Skeletal muscle tissue (tissue), 3 donors: ENCODE measurements at regions not wholly inside any gene's neighbourhood (a gene's known extent, or its start where the extent isn't known, plus 50 kb on each side); places are given as distances from the start of the nearest gene placed in this dataset.

ENCODE experiments used
- H3K27ac ChIP-seq: one replicate; pipeline ENCODE4 v1.7.0; 2013; ENCODE audit warnings: mild to moderate bottlenecking, low read depth, low read length, inconsistent platforms
- H3K27me3 ChIP-seq, 3 donors: one replicate each; pipeline ENCODE4 v1.7.0; 2013; ENCODE audit warnings: low read length in 3 of 3; ENCODE audit not compliant: control insufficient read depth in 3 of 3, insufficient read depth in 3 of 3
- H3K36me3 ChIP-seq, 3 donors: one replicate each; pipeline ENCODE4 v1.7.0; 2013; ENCODE audit warnings: low read length in 3 of 3; ENCODE audit not compliant: control insufficient read depth in 3 of 3, insufficient read depth in 3 of 3
- H3K4me1 ChIP-seq, 3 donors: one replicate each; pipeline ENCODE4 v1.7.0; 2013; ENCODE audit warnings: low read length in 3 of 3, mild to moderate bottlenecking in 3 of 3; ENCODE audit not compliant: control insufficient read depth in 3 of 3, insufficient read depth in 3 of 3
- H3K4me3 ChIP-seq, 3 donors: one replicate each; pipeline ENCODE4 v1.7.0; 2013; ENCODE audit warnings: low read length in 3 of 3
- H3K9ac ChIP-seq, 3 donors: one replicate each; pipeline ENCODE4 v1.7.0; 2013; ENCODE audit warnings: low read length in 3 of 3, mild to moderate bottlenecking in 3 of 3, moderate library complexity in 2 of 3, low read depth in 1 of 3
- H3K9me3 ChIP-seq, 3 donors: one replicate each; pipeline ENCODE4 v1.7.0; 2013; ENCODE audit warnings: low read length in 3 of 3; ENCODE audit not compliant: control insufficient read depth in 3 of 3
- donor health status: Osteomylitis.

DNA sequence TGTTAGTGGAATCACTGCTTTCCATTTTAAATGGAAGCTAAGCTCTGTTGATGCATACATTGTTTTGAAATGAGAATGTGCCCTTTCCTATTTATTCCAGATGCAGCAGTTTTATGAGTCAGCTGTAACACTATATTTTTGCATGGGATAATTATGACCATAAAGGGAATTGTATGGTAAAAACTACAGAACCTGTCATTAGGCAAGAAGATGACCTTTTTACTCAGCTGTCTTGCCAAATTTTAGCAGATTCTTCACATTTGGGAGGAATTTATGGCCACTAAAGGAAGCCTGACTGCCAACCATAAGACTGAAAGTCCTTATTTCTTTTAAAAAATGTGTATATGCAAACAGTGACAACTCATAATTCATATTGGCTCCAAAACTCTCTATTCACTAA is 356.3 kb upstream of the PRMT6 start:
- H3K4me1 ChIP-seq, result no peaks in the 10 kb centered on the region
- H3K4me3 ChIP-seq, result no peak overlapping the region

DNA sequence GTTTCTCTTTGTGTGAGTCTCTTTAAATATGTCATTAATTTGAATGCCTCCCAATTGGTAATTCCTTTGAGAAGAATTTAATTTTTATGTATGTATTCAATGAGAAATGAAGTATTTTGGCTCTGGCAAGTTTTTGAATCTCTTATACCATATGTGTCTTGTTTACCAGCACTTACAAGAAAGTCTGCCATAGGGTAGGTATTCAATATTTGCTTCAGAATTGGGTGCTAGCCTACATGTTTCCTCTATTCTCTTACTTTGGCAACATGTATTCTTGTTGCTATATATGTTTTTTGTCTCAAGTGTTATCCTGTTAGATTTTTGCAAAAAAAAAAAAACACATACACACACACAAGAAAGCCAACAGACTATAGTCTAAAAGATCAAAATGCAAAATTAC is 350.5 kb upstream of the PRMT6 start:
- H3K4me1 ChIP-seq, result no peaks in the 10 kb centered on the region
- no peaks in the 10 kb centered on the region for H3K36me3 ChIP-seq
- H3K9ac ChIP-seq, result no peak overlapping the region
- H3K4me3 ChIP-seq, result no peak overlapping the region
- no peak overlapping the region for H3K27ac ChIP-seq
- no peaks in the 10 kb centered on the region for H3K9me3 ChIP-seq
- no peaks in the 10 kb centered on the region for H3K27me3 ChIP-seq

More for the DNA sequence above, 356.3 kb upstream of the PRMT6 start:
- no peaks in the 10 kb centered on the region for H3K27me3 ChIP-seq
- H3K36me3 ChIP-seq, result no peaks in the 10 kb centered on the region
- no peak overlapping the region for H3K27ac ChIP-seq
- no peak overlapping the region for H3K9ac ChIP-seq
- no peaks in the 10 kb centered on the region for H3K9me3 ChIP-seq

DNA sequence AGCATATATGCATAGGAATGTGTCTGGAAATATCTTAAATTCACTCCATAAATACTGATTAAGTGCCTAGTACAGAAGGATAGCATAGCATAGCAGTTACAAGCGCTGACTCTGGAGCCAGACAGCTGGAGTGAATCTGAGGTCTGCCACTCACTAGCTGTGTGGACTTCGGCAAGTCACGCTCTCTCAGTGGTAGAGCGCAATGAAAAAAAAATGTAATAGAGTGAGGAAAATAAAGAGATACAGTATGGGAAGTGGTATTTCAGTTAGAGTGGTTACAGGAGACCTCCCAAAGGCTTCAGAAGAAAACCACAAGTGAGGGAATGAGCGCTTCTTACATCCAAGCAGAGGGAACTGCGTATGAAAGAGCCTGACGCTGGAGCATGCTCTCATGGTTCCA is 338.9 kb upstream of the PRMT6 start:
- Histone ChIP-seq H3K4me3 (no peak overlapping the region), H3K9me3 (no peaks in the 10 kb centered on the region), H3K27ac (no peak overlapping the region), H3K4me1 (no peaks in the 10 kb centered on the region), H3K36me3 (no peaks in the 10 kb centered on the region), H3K9ac (no peak overlapping the region), H3K27me3 (no peaks in the 10 kb centered on the region)

DNA sequence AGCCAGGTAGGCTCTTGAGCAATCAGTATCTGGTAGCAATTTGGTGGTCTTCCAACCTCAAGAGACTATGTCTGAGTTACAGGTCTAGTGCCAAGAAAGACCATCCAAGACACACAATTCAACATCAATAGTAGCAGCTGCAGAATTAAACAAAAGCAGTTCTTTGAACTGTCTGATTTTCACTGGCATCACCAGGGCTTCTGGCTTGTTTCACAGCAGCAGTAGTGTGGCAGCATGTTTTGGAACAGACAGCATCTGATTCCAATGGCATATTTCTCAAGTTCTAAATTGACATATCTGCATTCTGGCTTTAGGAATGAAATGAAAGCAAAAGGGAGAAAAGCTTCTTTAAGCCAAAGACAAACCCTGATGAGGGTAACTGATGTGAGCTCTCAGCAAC is 334.7 kb upstream of the PRMT6 start:
- no peaks in the 10 kb centered on the region for H3K4me1 ChIP-seq
- no peaks in the 10 kb centered on the region for H3K27me3 ChIP-seq
- H3K27ac ChIP-seq, result no peak overlapping the region
- H3K4me3 ChIP-seq, result no peak overlapping the region
- H3K9me3 ChIP-seq, result peaks cover 0 to 3% (median 0%) of the 10 kb centered on the region in 3 donors
- H3K36me3 ChIP-seq, result no peaks in the 10 kb centered on the region
- H3K9ac ChIP-seq, result no peak overlapping the region

DNA sequence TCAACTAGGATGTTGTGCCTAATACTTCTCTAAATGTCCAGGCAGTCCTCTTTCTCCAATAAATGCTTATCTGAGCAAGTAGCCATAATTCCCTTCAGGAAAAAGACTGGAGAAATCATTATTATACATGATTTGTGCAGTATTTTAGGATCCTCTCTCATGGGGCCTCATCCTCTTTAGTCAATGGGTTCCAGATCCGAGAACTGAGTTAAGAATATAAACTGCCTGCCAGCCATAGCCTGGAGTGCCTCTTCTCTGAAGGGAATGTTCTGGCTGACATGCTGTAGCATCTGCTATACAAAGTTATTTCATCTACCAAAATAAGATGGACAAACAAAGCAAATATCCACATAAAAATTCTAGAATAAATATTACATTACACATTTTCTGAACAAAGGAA is 334.0 kb upstream of the PRMT6 start:
- Histone ChIP-seq H3K36me3 (no peaks in the 10 kb centered on the region), H3K27ac (no peak overlapping the region), H3K9ac (no peak overlapping the region), H3K4me1 (no peaks in the 10 kb centered on the region), H3K4me3 (no peak overlapping the region), H3K9me3 (peaks cover 0 to 3% (median 0%) of the 10 kb centered on the region in 3 donors), H3K27me3 (no peaks in the 10 kb centered on the region)

DNA sequence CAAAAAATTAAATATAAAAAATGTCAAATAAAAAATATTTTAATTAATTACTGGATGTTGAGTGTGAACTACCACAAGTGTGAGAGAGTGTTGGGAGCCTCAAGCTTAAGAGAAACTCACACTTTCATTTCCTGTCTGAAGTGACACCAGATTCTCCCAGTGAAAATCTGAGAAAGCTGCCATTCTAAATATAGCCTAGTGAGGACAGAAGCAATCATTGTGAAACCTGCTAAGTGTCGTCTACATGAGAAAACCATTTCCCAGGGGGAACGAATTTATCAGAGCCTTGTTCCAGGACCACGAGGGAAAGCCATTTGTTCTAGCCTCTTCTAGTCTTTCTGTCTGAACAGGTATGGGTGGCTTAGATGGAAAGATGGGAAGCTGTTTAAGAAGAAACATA is 329.3 kb upstream of the PRMT6 start:
- Histone ChIP-seq H3K4me3 (no peak overlapping the region), H3K4me1 (no peaks in the 10 kb centered on the region), H3K27me3 (no peaks in the 10 kb centered on the region), H3K9me3 (peaks cover 0 to 3% (median 0%) of the 10 kb centered on the region in 3 donors), H3K9ac (no peak overlapping the region), H3K36me3 (no peaks in the 10 kb centered on the region), H3K27ac (no peak overlapping the region)

DNA sequence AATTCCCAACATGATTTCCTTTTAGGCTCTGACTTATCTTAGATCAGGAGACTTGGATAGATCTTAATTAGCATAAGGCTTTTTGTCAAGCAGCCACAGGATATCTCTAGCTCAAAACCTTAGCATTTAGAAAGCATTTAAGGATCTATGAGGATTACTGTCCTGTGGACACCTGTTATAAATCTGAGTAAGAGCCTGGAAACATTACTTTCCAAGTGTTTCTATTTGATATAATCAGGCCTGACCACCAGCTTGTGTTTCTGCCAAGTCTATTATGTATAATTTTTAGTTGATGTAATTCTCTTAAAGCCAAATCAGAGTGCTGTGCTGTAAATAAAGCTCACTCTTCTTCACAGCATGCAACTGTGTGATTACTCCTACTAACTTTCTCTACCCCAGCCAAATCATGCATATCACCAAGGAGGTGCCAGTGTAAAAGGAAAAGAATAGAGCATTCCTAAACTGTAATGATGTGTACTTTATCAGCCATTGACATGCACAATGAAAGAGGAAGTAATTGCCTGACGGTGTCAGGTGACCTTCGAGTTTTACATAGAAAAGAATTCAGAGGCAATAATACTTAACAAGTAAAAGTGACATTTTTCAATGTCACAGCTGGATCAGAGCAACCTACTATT is 309.9 kb upstream of the PRMT6 start:
- Histone ChIP-seq H3K4me1 (no peaks in the 10 kb centered on the region), H3K9me3 (no peaks in the 10 kb centered on the region), H3K36me3 (no peaks in the 10 kb centered on the region), H3K4me3 (no peak overlapping the region), H3K9ac (no peak overlapping the region), H3K27me3 (no peaks in the 10 kb centered on the region), H3K27ac (no peak overlapping the region)

DNA sequence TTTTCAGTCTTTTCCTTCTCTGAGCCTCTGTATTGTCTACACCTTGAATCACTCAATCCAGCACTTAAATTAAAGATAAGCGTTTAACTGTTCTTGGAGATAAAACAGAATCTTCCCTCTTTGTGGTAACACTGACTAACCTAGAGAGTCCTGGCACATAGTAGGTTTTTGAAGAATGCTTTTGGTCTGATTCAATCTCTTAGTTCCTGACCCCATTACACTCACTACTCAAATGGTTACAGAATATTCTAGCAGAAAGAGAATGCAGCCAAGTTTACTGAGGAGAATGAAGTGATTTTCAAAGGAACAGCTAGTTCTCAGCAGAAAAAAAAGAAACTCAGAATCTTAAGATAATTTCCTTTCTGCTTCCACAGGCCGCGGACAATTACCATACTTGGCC is 309.2 kb upstream of the PRMT6 start:
- H3K9me3 ChIP-seq, result no peaks in the 10 kb centered on the region
- H3K4me1 ChIP-seq, result no peaks in the 10 kb centered on the region
- no peak overlapping the region for H3K27ac ChIP-seq
- H3K27me3 ChIP-seq, result no peaks in the 10 kb centered on the region
- no peak overlapping the region for H3K4me3 ChIP-seq
- H3K9ac ChIP-seq, result no peak overlapping the region
- H3K36me3 ChIP-seq, result no peaks in the 10 kb centered on the region

DNA sequence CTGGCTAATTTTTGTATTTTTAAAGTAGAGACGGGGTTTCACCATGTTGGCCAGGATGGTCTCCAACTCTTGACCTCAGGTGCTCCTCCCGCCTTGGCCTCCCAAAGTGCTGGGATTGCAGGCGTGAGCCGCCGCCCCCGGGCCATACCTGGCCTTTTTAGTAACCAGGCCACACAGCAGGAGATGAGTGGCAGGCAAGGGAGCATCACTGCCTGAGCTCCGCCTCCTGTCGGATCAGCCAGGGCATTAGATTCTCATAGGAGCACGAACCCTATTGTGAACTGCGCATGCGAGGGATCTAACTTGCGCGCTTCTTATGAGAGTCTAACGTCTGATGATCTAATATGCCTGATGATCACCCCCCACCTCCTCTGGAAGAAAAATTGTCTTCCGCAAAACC is 308.7 kb upstream of the PRMT6 start:
- Histone ChIP-seq H3K27ac (no peak overlapping the region), H3K4me1 (no peaks in the 10 kb centered on the region), H3K9ac (no peak overlapping the region), H3K36me3 (no peaks in the 10 kb centered on the region), H3K27me3 (no peaks in the 10 kb centered on the region), H3K4me3 (no peak overlapping the region), H3K9me3 (no peaks in the 10 kb centered on the region)

DNA sequence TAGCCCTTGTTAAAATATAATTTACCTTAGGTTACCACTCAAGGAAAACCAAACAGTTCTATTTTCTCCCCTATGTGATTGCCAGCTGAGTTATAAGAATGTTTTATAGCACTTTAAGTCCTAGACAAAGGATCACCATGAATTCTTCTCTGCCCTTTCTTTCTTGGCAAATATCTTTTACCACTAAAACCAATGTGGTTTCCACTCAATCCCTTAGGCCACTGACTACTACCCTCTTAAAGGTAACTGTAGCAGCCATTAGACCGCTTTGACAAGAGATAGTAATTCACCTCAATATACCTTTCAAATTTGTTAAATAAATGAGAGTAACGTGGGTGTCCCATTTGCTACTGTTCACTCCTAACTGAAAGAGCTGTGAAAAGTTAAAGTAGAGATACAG is 307.9 kb upstream of the PRMT6 start:
- H3K4me1 ChIP-seq, result no peaks in the 10 kb centered on the region
- H3K27me3 ChIP-seq, result no peaks in the 10 kb centered on the region
- no peak overlapping the region for H3K9ac ChIP-seq
- H3K9me3 ChIP-seq, result no peaks in the 10 kb centered on the region
- no peaks in the 10 kb centered on the region for H3K36me3 ChIP-seq
- H3K27ac ChIP-seq, result no peak overlapping the region
- no peak overlapping the region for H3K4me3 ChIP-seq

DNA sequence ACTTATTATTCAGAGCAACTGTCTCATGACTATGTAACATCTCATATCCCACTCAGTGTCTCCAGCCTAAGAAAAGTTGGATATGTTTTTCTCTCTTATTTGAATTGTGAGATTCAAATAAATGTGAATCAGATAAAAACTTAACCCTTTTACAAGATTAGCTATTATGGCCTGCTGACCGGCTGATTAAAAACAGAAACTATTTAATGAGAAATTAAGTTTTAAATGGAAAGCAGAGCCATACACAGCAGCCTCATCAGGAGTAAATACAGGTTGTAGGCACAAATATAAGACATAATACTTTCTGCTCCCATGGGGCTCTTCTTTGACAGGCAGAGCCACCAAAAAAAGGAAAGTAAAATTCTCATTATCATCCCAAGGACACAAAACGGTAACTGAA is 307.0 kb upstream of the PRMT6 start:
- Histone ChIP-seq H3K4me3 (no peak overlapping the region), H3K27me3 (no peaks in the 10 kb centered on the region), H3K9me3 (no peaks in the 10 kb centered on the region), H3K4me1 (no peaks in the 10 kb centered on the region), H3K27ac (no peak overlapping the region), H3K9ac (no peak overlapping the region), H3K36me3 (no peaks in the 10 kb centered on the region)
